Skin of body (tissue), 1 donor: ENCODE measurements at regions not wholly inside any gene's neighbourhood (a gene's known extent, or its start where the extent isn't known, plus 50 kb on each side); places are given as distances from the start of the nearest gene placed in this dataset.
"Not testable (repeated sequence)": the region's sequence is repeated elsewhere in the genome, so short reads cannot be mapped to it uniquely, and the experiment has no call there.

ENCODE experiments used
- DNase-seq: peaks from one replicate; lab custom pipeline; 2025; lab: John Stamatoyannopoulos, UW

GRCh38 chr1:104294259-104294658, 544.6 kb downstream of the AMY1C start:
- no peak for DNase-seq

DNA sequence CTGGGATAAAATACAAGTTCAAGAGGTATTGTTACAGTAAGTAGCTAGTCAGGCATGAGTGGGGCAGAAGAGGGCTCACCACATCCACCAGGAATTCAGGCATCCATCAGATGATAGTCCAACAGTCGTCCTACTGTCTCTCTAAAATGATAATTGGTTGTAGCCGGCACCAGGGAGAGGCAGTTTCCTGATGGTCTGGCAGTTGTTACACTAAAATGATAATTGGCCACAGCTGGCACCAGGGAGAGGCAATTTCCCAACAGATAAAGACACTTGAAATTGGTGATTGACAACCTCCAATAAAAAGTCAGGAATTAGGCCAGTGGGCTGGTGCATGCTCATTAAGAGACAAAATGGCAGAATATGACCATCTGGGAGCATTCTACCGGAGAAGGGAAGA, 545.8 kb downstream of the AMY1C start:
- no peak for DNase-seq

- no peak for DNase-seq
Observed at GRCh38 chr1:104309673-104310072, 560.0 kb downstream of the AMY1C start.

DNA sequence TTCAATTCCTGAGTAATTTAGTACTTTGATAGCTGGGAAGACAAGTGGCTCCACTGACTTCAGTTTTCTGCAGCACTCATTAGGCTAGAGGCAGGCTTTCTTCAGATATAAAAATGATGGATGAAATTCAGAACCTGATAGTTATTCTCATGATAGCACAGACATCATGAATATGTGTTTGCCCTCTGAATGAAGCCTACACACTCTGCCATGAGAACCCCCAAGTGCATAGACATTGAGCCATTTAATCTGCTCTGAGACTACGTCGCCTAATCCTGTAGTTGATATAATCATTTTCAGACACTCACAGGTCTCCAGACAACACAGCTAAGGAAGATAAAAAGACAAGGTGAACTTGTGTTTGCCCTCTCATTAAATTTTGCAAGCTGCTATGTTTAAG, 566.1 kb downstream of the AMY1C start:
- no peak for DNase-seq

- no peak for DNase-seq
Observed at GRCh38 chr1:104322131-104322530, 572.4 kb downstream of the AMY1C start.

GRCh38 chr1:104329278-104329677, 579.6 kb downstream of the AMY1C start:
- no peak for DNase-seq

- DNase-seq, result no peak
Observed at GRCh38 chr1:104331763-104332162, 582.1 kb downstream of the AMY1C start.

DNA sequence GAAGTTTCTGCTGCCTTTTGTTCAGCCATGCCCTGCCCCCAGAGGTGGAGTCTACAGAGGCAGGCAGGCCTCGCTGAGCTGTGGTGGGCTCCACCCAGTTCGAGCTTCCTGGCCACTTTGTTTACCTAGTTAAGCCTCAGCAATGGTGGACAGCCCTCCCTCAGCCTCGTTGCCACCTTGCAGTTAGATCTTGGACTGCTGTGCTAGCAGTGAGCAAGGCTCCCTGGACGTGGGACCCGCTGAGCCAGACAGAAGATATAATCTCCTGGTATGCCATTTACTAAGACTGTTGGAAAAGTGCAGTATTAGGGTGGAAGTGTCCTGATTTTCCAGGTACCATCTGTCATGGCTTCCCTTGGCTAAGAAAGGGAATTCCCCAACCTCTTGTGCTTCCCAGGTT, 588.2 kb downstream of the AMY1C start:
- DNase-seq, result not testable (repeated sequence)

DNA sequence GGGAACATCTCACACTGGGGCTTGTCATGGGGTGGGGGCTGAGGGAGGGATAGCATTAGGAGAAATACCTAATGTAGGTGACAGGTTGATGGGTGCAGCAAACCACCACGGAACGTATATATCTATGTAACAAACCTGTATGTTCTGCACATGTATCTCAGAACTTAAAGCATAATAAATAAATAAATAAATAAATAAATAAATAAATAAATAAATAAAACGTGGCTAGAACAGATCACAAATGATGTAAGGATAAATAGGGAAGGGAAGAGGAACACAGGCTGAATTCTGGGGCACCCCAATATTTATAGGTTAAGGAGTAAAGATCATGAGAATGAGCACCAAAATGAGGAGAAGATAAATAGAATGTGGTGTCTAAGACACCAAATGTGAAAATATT, 592.2 kb downstream of the AMY1C start:
- DNase-seq, result no peak

DNA sequence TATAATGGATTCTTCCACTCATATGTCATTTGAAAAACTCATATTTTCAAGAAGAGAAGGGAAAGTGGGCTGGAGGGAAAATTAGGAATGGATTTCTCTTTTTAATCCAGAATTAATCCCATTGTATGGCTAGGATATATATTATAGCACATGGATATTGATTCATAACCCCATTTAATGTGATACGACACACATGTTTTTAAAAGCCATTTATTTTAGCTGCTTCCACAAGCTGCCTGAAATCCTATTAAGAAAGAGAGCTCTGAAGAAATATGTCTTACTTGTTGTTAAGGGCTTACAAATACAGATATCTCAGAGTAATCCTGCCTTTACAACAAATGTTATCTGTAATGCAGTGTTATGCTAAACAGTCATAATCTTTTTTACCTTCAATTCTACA, 598.6 kb downstream of the AMY1C start:
- DNase-seq, result no peak

DNA sequence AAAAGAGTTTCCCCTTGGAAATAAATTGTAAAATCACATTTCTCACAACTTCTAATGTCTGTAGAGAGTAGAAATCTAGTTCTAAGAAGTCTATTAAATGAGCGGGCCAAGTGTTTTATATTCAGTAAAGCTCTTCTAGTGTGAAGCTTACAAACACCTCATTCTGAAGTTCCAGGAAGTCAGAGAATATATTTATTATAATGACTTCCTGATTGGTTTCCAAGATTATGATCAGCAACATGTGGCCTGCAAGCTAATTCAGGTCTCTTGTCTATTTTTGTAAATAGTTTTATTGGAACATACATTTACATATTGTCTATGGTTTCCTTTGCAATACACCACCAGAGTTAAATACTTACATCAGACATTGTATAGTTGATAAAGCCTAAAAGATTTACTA, 603.9 kb downstream of the AMY1C start:
- no peak for DNase-seq

DNA sequence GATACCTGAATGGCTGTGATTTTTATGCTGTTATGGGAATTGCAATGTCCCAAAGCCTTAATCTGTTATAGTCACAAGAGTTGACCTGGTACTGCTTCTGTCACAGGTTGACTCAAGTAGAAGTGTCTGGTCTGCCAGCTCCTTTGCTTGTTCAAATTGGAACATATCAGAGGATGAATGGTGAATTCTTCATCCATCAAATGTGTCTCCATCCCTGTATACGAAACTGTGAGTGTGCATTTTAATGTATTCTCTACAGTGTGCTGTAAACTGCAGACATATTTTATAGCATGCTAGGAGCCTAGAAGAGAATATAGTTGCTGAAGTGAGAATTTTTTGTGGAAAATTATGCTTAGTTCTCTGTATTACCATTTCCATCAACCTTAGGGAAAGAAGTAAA, 608.4 kb downstream of the AMY1C start:
- DNase-seq, result no peak

DNA sequence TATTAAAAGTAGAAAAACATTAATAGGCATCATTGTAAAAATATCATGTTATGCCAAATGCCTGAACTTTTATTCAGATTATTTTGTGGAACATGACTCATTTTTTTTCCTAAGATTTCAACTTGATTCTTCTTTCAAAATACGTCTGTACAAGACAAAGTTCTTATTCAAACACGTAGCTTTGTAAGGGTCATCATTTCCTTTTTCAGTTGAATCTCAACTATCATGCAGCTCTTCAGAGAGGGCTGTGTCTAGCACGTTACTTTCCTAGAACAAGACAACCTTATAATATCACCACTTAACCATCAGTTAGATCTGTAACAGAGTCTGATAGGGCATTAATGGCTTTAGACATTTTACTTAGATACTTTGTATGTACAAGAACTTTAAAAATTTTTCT, 608.9 kb downstream of the AMY1C start:
- DNase-seq, result no peak

DNA sequence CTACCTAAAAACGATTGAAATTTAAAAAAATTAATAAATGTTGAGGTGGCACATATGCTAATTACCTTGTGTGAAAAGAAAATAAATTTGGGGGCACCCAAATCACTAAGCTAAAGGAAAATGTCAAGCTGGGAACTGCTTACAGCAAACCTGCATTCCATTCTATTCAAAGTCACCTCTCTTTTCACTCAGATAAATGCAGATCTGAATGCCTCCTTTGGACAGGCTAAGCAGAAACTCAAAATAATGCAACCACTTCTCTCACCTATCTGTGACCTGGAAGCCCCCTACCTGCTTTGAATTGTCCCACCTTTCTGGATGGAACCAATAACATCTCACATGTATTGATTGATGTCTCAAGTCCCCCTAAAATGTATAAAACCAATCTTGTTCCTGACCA, 628.7 kb downstream of the AMY1C start:
- DNase-seq, result no peak

GRCh38 chr1:104380003-104380402, 630.3 kb downstream of the AMY1C start:
- no peak for DNase-seq

- DNase-seq, result no peak
Observed at GRCh38 chr1:104387716-104388508, 638.2 kb downstream of the AMY1C start.

DNA sequence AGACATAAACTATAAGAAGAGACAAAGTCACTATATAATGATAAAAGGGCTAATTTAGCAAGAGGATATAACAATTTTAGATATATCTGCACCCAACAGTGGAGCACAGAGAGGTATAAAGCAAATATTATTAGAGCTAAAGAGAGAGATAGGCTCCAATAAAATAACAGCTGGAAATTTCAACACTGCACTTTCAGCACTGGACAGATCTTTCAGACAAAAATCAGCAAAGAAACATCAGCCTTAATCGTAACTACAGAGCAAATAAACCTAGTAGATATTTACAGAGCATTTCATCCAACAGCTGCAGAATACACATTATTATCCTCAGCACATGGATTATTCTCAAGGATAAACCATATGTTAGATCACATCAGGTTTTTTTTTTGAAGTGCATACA, 642.9 kb downstream of the AMY1C start:
- no peak for DNase-seq

- DNase-seq, result no peak
Observed at GRCh38 chr1:104402178-104402577, 652.5 kb downstream of the AMY1C start.

DNA sequence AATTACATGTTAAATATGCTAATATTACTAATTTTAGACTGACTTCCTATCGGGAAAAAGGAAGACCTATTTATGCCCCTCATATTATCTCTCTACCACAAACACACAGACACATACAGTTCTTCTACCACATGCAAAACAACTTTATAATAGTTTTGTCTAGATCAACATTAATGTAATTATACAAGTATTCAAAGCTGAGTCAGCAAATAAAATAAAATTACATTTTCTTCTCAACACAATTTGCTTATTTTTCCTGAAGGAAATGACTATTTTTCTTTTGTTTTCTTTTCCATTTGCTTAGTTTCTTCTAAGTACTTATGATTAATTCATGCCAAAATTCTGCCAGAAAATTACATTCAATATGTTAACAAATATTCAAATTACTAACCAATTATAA, 654.2 kb downstream of the AMY1C start:
- DNase-seq, result no peak

- no peak for DNase-seq
Observed at GRCh38 chr1:104406728-104407127, 657.0 kb downstream of the AMY1C start.

GRCh38 chr1:104408268-104408667, 658.6 kb downstream of the AMY1C start:
- no peak for DNase-seq

DNA sequence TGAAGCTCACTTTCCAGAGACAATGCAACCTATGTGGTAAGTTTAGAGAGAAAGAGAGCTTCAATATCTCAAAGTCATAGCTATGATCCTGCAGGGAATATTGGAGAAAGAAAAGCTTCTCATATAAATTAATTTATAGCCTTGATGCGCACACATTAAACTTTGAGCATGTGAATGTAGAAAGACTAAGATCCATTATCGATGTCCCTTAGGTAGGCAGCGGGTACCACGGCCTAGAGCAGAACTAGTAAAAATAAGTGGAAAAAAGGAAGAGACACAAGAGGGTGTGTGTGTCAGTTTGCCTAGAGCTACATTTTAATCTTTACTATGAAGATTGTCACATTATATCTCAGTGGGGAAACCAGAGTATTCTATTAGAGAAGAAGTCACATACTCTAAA, 685.6 kb downstream of the AMY1C start:
- DNase-seq, result no peak

DNA sequence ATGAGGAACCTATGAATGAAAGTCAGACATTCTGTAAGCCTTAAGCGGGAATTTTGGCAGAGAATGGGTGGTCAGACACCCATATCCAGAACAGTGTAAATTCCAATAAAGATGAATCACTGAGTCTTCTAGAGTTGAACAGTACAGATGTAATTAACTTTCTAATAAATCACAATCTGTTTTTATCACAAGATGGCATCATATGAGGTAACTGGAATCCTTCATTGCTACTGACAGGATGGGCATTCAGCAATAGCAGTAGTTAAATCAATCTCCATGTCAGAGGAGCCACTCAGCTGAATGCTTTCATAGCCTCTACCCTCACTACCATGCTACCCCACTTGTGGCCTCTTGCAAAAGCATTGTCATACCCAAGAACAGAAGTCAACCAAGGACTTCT, 690.3 kb downstream of the AMY1C start:
- no peak for DNase-seq

DNA sequence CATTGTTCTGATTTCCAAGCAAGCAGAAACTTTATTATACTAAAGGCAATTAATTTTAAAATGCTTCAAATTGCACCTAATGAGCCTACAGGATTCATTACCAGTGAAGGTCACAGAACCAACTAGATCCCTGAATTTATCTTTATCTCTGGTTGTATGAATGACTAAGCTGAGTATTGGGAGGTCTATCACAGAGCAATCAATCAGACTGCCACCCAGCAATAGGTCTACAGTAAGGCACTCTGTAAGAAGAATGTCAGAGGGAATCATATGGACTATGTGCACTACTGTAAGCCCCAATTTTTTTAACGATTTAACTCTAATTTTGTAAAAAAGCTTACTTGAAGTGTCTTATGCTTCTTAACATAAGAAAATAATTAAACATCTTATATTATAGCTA, 707.0 kb downstream of the AMY1C start:
- no peak for DNase-seq
